Thyroid gland (tissue), 4 donors: ENCODE measurements at regions not wholly inside any gene's neighbourhood (a gene's known extent, or its start where the extent isn't known, plus 50 kb on each side); places are given as distances from the start of the nearest gene placed in this dataset.

ENCODE experiments used
- DNase-seq, 2 donors: peaks; one replicate each; pipeline ENCODE4 v3.0.0-alpha.2; 2019
- H3K27ac ChIP-seq, 3 donors: fragments of 200-600 bp; sonication (generic); 1 replicate in 2 of 3; 2 replicates in 1 of 3; pipeline ENCODE4 v1.5.1; 2016 to 2019; ENCODE audit warnings: mild to moderate bottlenecking in 1 of 3, moderate library complexity in 1 of 3
- H3K27me3 ChIP-seq: fragments of 200-600 bp; sonication (generic); one replicate; pipeline ENCODE4 v1.5.1; 2019
- H3K36me3 ChIP-seq, 2 donors: fragments of 200-600 bp; sonication (generic); one replicate each; pipeline ENCODE4 v1.5.1; 2016 to 2019
- H3K4me1 ChIP-seq, 2 donors: fragments of 200-600 bp; sonication (generic); one replicate each; pipeline ENCODE4 v1.5.1; 2017 to 2019
- H3K4me3 ChIP-seq, 3 donors: fragments of 200-600 bp; sonication (generic); replicated peaks in 1 of 3; 1 replicate in 2 of 3; 2 replicates in 1 of 3; pipeline ENCODE4 v1.5.1; 2016; ENCODE audit warnings: mild to moderate bottlenecking in 1 of 3
- H3K9me3 ChIP-seq: fragments of 200-600 bp; sonication (generic); one replicate; pipeline ENCODE4 v1.5.1; 2017
- CTCF ChIP-seq, 6 experiments: fragments of 200-600 bp in 3 of 6; fragments of 450-650 bp in 3 of 6; sonication (generic) in 3 of 6; IDR thresholded peaks; one replicate each; pipeline ENCODE4 v1.5.1; 2016 to 2019; ENCODE audit warnings: antibody characterized with exemption in 6 of 6, mild to moderate bottlenecking in 2 of 6, inconsistent platforms in 1 of 6, moderate library complexity in 1 of 6
- POLR2A ChIP-seq, 2 donors: fragments of 450-650 bp; IDR thresholded peaks; one replicate each; pipeline ENCODE4 v1.6.1; 2017; ENCODE audit warnings: antibody characterized with exemption in 2 of 2, mild to moderate bottlenecking in 2 of 2, moderate library complexity in 1 of 2
- WGBS, 2 donors: methylation state at CpG; one replicate each; pipeline ENCODE4 v1.1.5; 2017; 5-methylcytosine and 5-hydroxymethylcytosine counted together
- intact Hi-C: fragments of 100-400 bp; cut with DNase I; formaldehyde crosslinking; loops from one replicate; pipeline ENCODE4 v1.15.1; 2023

GRCh38 chr12:41715256-41715655 lies 429.4 kb downstream of the GXYLT1 start:
- WGBS, 2 donors, result 75 to 77% methylated on average over 3 of the region's 3 CpGs
- intact Hi-C loops, result no loop called here
- Histone ChIP-seq H3K27ac (no peak overlapping the region), H3K27me3 (no peaks in the 10 kb centered on the region), H3K9me3 (no peaks in the 10 kb centered on the region), H3K36me3 (no peaks in the 10 kb centered on the region), H3K4me3 (no peak overlapping the region), H3K4me1 (no peaks in the 10 kb centered on the region)
- no peak for TF ChIP-seq CTCF (IDR thresholded peaks at IDR 0.05)
- no peak for DNase-seq

- H3K36me3 ChIP-seq, result no peaks in the 10 kb centered on the region
- H3K9me3 ChIP-seq, result peaks cover 5% of the 10 kb centered on the region
- TF ChIP-seq POLR2A (IDR thresholded peaks at IDR 0.05) (no peak), CTCF (IDR thresholded peaks at IDR 0.05) (no peak)
- 39 to 47% methylated on average over 5 of the region's 5 CpGs for WGBS, 2 donors
- H3K4me1 ChIP-seq, result no peaks in the 10 kb centered on the region
- H3K4me3 ChIP-seq, result no peak overlapping the region
- H3K27ac ChIP-seq, result no peak overlapping the region
- intact Hi-C loops, result no loop called here
- DNase-seq, result no peak
- no peaks in the 10 kb centered on the region for H3K27me3 ChIP-seq
These were observed 435.0 kb downstream of the GXYLT1 start for GRCh38 chr12:41709463-41710285.

- 74 to 78% methylated on average over 3 of the region's 3 CpGs for WGBS, 2 donors
- Histone ChIP-seq H3K27me3 (no peaks in the 10 kb centered on the region), H3K27ac (no peak overlapping the region), H3K4me3 (no peak overlapping the region), H3K4me1 (no peaks in the 10 kb centered on the region), H3K9me3 (peaks cover 5% of the 10 kb centered on the region), H3K36me3 (no peaks in the 10 kb centered on the region)
- DNase-seq, result no peak
- intact Hi-C loops, result no loop called here
- TF ChIP-seq CTCF (IDR thresholded peaks at IDR 0.05) (no peak), POLR2A (IDR thresholded peaks at IDR 0.05) (no peak)
These were observed 435.7 kb downstream of the GXYLT1 start for GRCh38 chr12:41709012-41709411.

- Histone ChIP-seq H3K27me3 (no peaks in the 10 kb centered on the region), H3K4me3 (no peak overlapping the region), H3K36me3 (no peaks in the 10 kb centered on the region), H3K9me3 (peaks cover 5% of the 10 kb centered on the region), H3K4me1 (no peaks in the 10 kb centered on the region), H3K27ac (no peak overlapping the region)
- 84 to 87% methylated on average over 1 of the region's 1 CpG for WGBS, 2 donors
- intact Hi-C loops, result no loop called here
- DNase-seq, result no peak
- no peak for TF ChIP-seq CTCF (IDR thresholded peaks at IDR 0.05)
- TF ChIP-seq POLR2A (IDR thresholded peaks at IDR 0.05), result no peak
These were observed 438.3 kb downstream of the GXYLT1 start for GRCh38 chr12:41706376-41706775.

GRCh38 chr12:41701943-41702601 lies 442.6 kb downstream of the GXYLT1 start:
- WGBS, 2 donors, result 72 to 81% methylated on average over 2 of the region's 2 CpGs
- H3K9me3 ChIP-seq, result no peaks in the 10 kb centered on the region
- intact Hi-C loops, result no loop called here
- no peak overlapping the region for H3K27ac ChIP-seq
- TF ChIP-seq CTCF (IDR thresholded peaks at IDR 0.05) (no peak), POLR2A (IDR thresholded peaks at IDR 0.05) (no peak)
- no peaks in the 10 kb centered on the region for H3K27me3 ChIP-seq
- H3K36me3 ChIP-seq, result no peaks in the 10 kb centered on the region
- H3K4me1 ChIP-seq, result no peaks in the 10 kb centered on the region
- H3K4me3 ChIP-seq, result no peak overlapping the region
- no peak for DNase-seq
